Mesenchymal stem cell (in vitro differentiated cells and primary cell): ENCODE measurements at regions not wholly inside any gene's neighbourhood (a gene's known extent, or its start where the extent isn't known, plus 50 kb on each side); places are given as distances from the start of the nearest gene placed in this dataset.
A peak's percentile ranks its signal among the peaks of the same experiment; 100 is the strongest.

Source experiments
- DNase-seq: peaks from one replicate; pipeline ENCODE4 v3.0.0-alpha.2; 2013
- H2AFZ ChIP-seq: one replicate; pipeline ENCODE4 v1.6.1; 2013; ENCODE audit warnings: low read depth, mild to moderate bottlenecking, control low read depth, inconsistent platforms, low read length, moderate library complexity
- H2AK5ac ChIP-seq: 2 replicates; pipeline ENCODE4 v1.6.1; 2013; ENCODE audit warnings: low read length, moderate library complexity, mild to moderate bottlenecking, inconsistent platforms; ENCODE audit not compliant: severe bottlenecking
- H2BK120ac ChIP-seq: one replicate; pipeline ENCODE4 v1.6.1; 2013; ENCODE audit warnings: low read depth, mild to moderate bottlenecking, inconsistent platforms, low read length, moderate library complexity
- H2BK12ac ChIP-seq, 2 experiments: one replicate each; pipeline ENCODE4 v1.6.1; 2013; ENCODE audit warnings: inconsistent platforms in 2 of 2, low read length in 2 of 2, mild to moderate bottlenecking in 2 of 2, moderate library complexity in 2 of 2, control low read depth in 1 of 2
- H2BK15ac ChIP-seq: one replicate; pipeline ENCODE4 v1.6.1; 2013; ENCODE audit warnings: mild to moderate bottlenecking, low read depth, inconsistent platforms; ENCODE audit not compliant: poor library complexity, severe bottlenecking
- H2BK5ac ChIP-seq: 2 replicates; pipeline ENCODE4 v1.6.1; 2013; ENCODE audit warnings: low read depth, mild to moderate bottlenecking, low read length, control low read depth, inconsistent platforms; ENCODE audit not compliant: poor library complexity, severe bottlenecking
- H3K14ac ChIP-seq, 2 experiments: one replicate each; pipeline ENCODE4 v1.6.1; 2013; ENCODE audit warnings: inconsistent platforms in 2 of 2, low read length in 2 of 2, control low read depth in 1 of 2, mild to moderate bottlenecking in 1 of 2, moderate library complexity in 1 of 2
- H3K18ac ChIP-seq, 2 experiments: one replicate each; pipeline ENCODE4 v1.6.1; 2013; ENCODE audit warnings: inconsistent platforms in 2 of 2, low read length in 2 of 2, control low read depth in 1 of 2, low read depth in 1 of 2, mild to moderate bottlenecking in 1 of 2
- H3K23ac ChIP-seq, 2 experiments: one replicate each; pipeline ENCODE4 v1.6.1; 2013; ENCODE audit warnings: inconsistent platforms in 2 of 2, low read length in 2 of 2, mild to moderate bottlenecking in 2 of 2, moderate library complexity in 2 of 2, control low read depth in 1 of 2
- H3K27ac ChIP-seq: 2 replicates; pipeline ENCODE4 v1.5.1; 2013; ENCODE audit warnings: mild to moderate bottlenecking, moderate library complexity, low read length, control low read depth, inconsistent platforms; ENCODE audit not compliant: poor library complexity, severe bottlenecking
- H3K27me3 ChIP-seq, 2 experiments: 2 replicates each; pipeline versions ENCODE4 v1.6.1 to v1.7.0; 2013; ENCODE audit warnings: low read length in 2 of 2, mild to moderate bottlenecking in 2 of 2, moderate library complexity in 2 of 2, control low read depth in 1 of 2, inconsistent platforms in 1 of 2; ENCODE audit not compliant: control insufficient read depth in 1 of 2, insufficient read depth in 1 of 2
- H3K36me3 ChIP-seq, 2 experiments: 2 replicates each; pipeline versions ENCODE4 v1.6.1 to v1.7.0; 2013; ENCODE audit warnings: low read length in 2 of 2, control low read depth in 1 of 2, inconsistent platforms in 1 of 2, low read depth in 1 of 2, mild to moderate bottlenecking in 1 of 2; ENCODE audit not compliant: insufficient read depth in 2 of 2, control insufficient read depth in 1 of 2
- H3K4ac ChIP-seq, 2 experiments: one replicate each; pipeline ENCODE4 v1.6.1; 2013; ENCODE audit warnings: inconsistent platforms in 2 of 2, low read length in 2 of 2, mild to moderate bottlenecking in 2 of 2, moderate library complexity in 2 of 2, control low read depth in 1 of 2, low read depth in 1 of 2
- H3K4me1 ChIP-seq: 2 replicates; pipeline ENCODE4 v1.6.1; 2013; ENCODE audit warnings: low read depth, low read length, control low read depth; ENCODE audit not compliant: control insufficient read depth, insufficient read depth
- H3K4me2 ChIP-seq: 2 replicates; pipeline ENCODE4 v1.6.1; 2013; ENCODE audit warnings: low read length, mild to moderate bottlenecking, inconsistent platforms; ENCODE audit not compliant: poor library complexity, severe bottlenecking
- H3K4me3 ChIP-seq, 2 experiments: 2 replicates each; pipeline versions ENCODE4 v1.5.1 to v1.7.0; 2013; ENCODE audit warnings: low read length in 2 of 2, mild to moderate bottlenecking in 2 of 2, control low read depth in 1 of 2, low read depth in 1 of 2; ENCODE audit not compliant: insufficient read depth in 1 of 2
- H3K79me1 ChIP-seq: replicated peaks from 2 replicates; pipeline ENCODE4 v1.6.1; 2013; ENCODE audit warnings: mild to moderate bottlenecking, control low read depth, low read length, inconsistent platforms; ENCODE audit not compliant: poor library complexity, severe bottlenecking
- H3K9ac ChIP-seq: 2 replicates; pipeline ENCODE4 v1.7.0; 2013; ENCODE audit warnings: mild to moderate bottlenecking, low read length, moderate library complexity
- H3K9me3 ChIP-seq: 2 replicates; pipeline ENCODE4 v1.7.0; 2013; ENCODE audit warnings: mild to moderate bottlenecking, low read length; ENCODE audit not compliant: control insufficient read depth
- H4K8ac ChIP-seq: one replicate; pipeline ENCODE4 v1.6.1; 2013; ENCODE audit warnings: inconsistent platforms, mild to moderate bottlenecking, low read length, moderate library complexity
- H4K91ac ChIP-seq: one replicate; pipeline ENCODE4 v1.6.1; 2013; ENCODE audit warnings: mild to moderate bottlenecking, low read length, inconsistent platforms
- WGBS: methylation state at CpG from one replicate; pipeline ENCODE4 v1.1.7; 2013; ENCODE audit warnings: mixed read lengths; 5-methylcytosine and 5-hydroxymethylcytosine counted together

DNA sequence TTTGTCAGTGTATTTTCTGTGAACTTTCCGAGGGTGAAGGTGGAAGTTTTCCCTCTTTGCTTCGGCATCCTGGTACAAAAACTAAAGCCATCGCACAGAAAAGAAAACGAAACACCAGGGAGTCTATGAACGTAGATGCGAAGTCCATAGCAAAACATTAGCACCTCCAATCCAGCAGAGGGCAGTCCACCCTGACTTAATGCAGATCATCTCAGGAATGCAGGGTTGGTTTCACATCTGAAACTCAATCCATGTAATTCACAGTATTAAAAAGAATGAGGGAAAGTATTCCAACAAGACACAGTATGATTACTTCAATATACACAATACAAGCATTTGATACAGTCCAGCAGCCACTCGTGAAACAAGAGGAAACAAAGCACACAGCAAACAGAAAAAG lies 70.8 kb downstream of the RTP5 start:
- Histone ChIP-seq H3K14ac (no peak overlapping the region), H3K9me3 (no peaks in the 10 kb centered on the region), H3K4me2 (no peak overlapping the region), H3K27ac (no peak overlapping the region), H3K79me1 (no peaks in the 10 kb centered on the region), H3K36me3 (no peaks in the 10 kb centered on the region), H3K18ac (no peak overlapping the region), H2BK5ac (no peak overlapping the region), H3K27me3 (peaks cover 5 to 27% of the 10 kb centered on the region in 2 experiments), H3K4me3 (no peak overlapping the region), H2AFZ (no peak overlapping the region), H2AK5ac (no peak overlapping the region), H2BK12ac (no peak overlapping the region), H2BK120ac (no peak overlapping the region), H3K4ac (no peak overlapping the region), H3K23ac (no peak overlapping the region), H3K9ac (no peak overlapping the region), H2BK15ac (no peak overlapping the region), H3K4me1 (no peaks in the 10 kb centered on the region), H4K8ac (no peak overlapping the region), H4K91ac (no peak overlapping the region)
- 95% methylated on average over 7 of the region's 7 CpGs for WGBS
- DNase-seq = no peak

DNA sequence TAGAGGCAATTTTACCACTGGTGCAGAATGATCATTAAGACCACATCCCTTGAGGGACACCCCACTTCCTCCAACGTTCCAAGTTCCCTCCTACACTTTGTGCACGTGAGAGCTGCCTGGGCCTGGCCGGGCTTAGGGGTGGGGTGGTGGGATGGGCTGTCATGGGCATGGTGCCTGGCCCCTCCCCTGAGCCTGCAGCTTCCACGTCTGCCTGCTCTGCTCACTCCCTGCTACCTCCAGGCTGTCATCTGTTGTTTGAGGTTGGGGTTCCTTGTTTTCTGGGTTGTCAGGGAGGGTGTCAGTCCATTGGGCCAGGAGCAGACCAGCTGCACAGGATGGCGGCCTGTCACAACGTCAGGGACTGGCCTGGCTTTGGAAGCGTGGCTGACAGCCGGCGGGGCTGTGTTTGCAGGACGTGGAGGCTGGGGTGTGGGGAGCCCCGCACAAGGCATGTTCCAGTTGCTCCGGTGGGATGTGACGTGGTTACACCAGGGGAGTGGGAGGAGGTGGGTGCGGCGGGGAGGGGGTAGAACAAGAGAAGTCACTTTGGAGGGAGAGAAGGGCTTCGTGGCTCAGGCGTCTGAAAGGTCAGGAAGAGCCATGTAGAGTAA lies 72.3 kb downstream of the RTP5 start:
- H2BK12ac ChIP-seq = no peak overlapping the region
- H3K9ac ChIP-seq = no peak overlapping the region
- H3K4ac ChIP-seq = no peak overlapping the region
- no peak overlapping the region for H3K27ac ChIP-seq
- H3K23ac ChIP-seq = no peak overlapping the region
- WGBS = 87% methylated on average over 13 of the region's 17 CpGs
- no peak overlapping the region for H2BK15ac ChIP-seq
- H3K4me3 ChIP-seq = no peak overlapping the region
- no peak overlapping the region for H3K4me2 ChIP-seq
- H4K91ac ChIP-seq = no peak overlapping the region
- H3K27me3 ChIP-seq = peaks cover 10 to 27% of the 10 kb centered on the region in 2 experiments
- H2BK120ac ChIP-seq = no peak overlapping the region
- no peak overlapping the region for H3K18ac ChIP-seq
- no peak overlapping the region for H3K14ac ChIP-seq
- no peaks in the 10 kb centered on the region for H3K79me1 ChIP-seq
- no peak overlapping the region for H4K8ac ChIP-seq
- H3K4me1 ChIP-seq = peaks cover 4% of the 10 kb centered on the region
- H2BK5ac ChIP-seq = no peak overlapping the region
- H3K9me3 ChIP-seq = no peaks in the 10 kb centered on the region
- no peak for DNase-seq
- no peak overlapping the region for H2AK5ac ChIP-seq
- H2AFZ ChIP-seq = no peak overlapping the region
- no peaks in the 10 kb centered on the region for H3K36me3 ChIP-seq

DNA sequence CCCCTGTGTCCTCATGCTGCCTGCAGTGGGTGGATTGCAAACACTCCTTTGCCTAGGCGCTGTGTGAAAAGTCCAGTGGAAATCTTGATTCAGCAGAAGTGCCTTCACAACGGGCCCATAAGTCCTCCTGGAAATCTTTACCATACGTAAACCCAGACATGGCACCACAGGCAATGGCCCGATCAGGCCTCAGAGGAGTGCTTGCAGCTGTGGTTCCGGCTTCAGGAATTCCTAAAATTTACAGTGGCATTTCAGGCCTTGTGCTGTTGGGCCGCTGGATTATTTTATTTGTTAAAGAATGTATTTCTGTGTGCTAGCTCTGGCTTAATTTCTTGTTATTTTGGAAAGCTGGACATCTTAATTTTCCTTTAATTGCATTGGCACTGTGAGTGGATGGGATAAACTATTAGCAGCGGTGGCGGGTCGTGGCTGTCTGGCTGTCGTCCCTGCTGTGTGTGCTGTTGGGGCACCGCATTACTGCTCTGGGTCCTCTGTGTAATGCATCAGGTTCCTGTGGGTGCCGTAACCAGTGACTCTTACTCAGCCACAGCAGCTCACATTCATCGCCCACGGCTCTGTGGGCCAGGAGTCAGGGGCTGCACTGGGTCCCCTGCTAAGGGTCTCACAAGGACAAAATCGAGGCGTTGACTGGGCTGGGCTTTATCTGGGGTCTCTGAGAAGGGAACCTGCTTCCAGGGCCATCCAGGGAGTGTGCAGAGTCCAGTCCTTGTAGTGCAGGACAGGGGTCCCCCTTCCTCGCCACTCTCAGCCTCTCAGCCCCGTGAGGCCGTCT lies 73.1 kb downstream of the RTP5 start:
- Histone ChIP-seq H3K36me3 (no peaks in the 10 kb centered on the region), H3K23ac (no peak overlapping the region), H3K4ac (no peak overlapping the region), H3K9ac (no peak overlapping the region), H4K91ac (no peak overlapping the region), H3K4me2 (no peak overlapping the region), H3K27ac (no peak overlapping the region), H3K9me3 (no peaks in the 10 kb centered on the region), H2BK120ac (no peak overlapping the region), H2BK15ac (no peak overlapping the region), H2BK12ac (no peak overlapping the region), H3K79me1 (no peaks in the 10 kb centered on the region), H2AK5ac (no peak overlapping the region), H4K8ac (no peak overlapping the region), H3K27me3 (peaks cover 12 to 28% of the 10 kb centered on the region in 2 experiments), H2AFZ (no peak overlapping the region), H3K4me3 (peak overlapping the region in 1 of 2 experiments; percentile 16), H3K18ac (no peak overlapping the region), H3K4me1 (peaks cover 4% of the 10 kb centered on the region), H3K14ac (no peak overlapping the region), H2BK5ac (no peak overlapping the region)
- no peak for DNase-seq
- WGBS = 92% methylated on average over 19 of the region's 19 CpGs

DNA sequence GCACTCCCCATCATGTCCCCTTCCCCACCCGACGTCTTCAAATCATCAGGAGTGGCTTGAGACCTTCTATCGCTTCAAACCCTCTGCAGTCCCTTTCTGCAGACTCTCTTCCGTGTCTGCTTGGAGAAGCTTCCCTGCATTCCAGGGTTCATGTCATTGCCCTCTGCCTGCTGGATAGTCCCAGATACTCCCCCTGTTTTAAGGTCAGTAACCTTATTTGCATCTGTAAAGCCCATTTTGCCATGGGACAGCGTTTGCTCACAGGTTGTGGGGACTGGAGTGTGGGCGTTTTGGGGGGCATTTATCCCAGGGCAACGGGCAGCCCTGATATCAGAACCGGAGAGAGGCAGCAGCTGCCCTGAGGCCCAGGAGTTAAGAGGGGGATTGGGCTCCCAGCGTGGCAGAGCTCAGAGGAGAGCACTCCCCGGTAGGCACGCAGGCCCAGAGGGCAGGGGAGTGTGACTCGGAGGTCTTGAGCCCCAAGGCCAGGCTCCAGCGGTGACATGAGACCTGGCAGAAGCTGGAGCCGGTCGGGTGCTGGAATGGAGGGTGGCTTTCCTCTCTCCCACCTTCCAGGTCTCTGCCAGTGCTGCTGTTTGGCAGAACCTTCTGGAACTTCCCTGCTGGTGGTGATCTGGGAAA lies 73.8 kb downstream of the RTP5 start:
- H4K8ac ChIP-seq = no peak overlapping the region
- no peak overlapping the region for H2BK5ac ChIP-seq
- no peak overlapping the region for H2BK15ac ChIP-seq
- no peak overlapping the region for H3K14ac ChIP-seq
- peaks cover 12 to 35% of the 10 kb centered on the region in 2 experiments for H3K27me3 ChIP-seq
- H3K36me3 ChIP-seq = no peaks in the 10 kb centered on the region
- peaks cover 4% of the 10 kb centered on the region for H3K4me1 ChIP-seq
- H3K18ac ChIP-seq = no peak overlapping the region
- H4K91ac ChIP-seq = no peak overlapping the region
- H2BK120ac ChIP-seq = no peak overlapping the region
- no peak overlapping the region for H3K4ac ChIP-seq
- no peak overlapping the region for H3K27ac ChIP-seq
- no peak overlapping the region for H3K4me3 ChIP-seq
- H2BK12ac ChIP-seq = no peak overlapping the region
- H3K4me2 ChIP-seq = no peak overlapping the region
- no peak overlapping the region for H3K9ac ChIP-seq
- no peak overlapping the region for H3K23ac ChIP-seq
- no peak overlapping the region for H2AFZ ChIP-seq
- DNase-seq = no peak
- H2AK5ac ChIP-seq = no peak overlapping the region
- 77% methylated on average over 15 of the region's 15 CpGs for WGBS
- no peaks in the 10 kb centered on the region for H3K9me3 ChIP-seq
- no peaks in the 10 kb centered on the region for H3K79me1 ChIP-seq
